ENCODE measurements at regions not wholly inside any gene's neighbourhood (a gene's known extent, or its start where the extent isn't known, plus 50 kb on each side); places are given as distances from the start of the nearest gene placed in this dataset.

- TF ChIP-seq ZNF274 (IDR thresholded peaks at IDR 0.05; ENCODE audit: low read depth, low read length) (no peak), YY1 (IDR thresholded peaks at IDR 0.05; ENCODE audit: insufficient read depth, insufficient read length) (no peak), SUZ12 (IDR thresholded peaks at IDR 0.05; ENCODE audit: extremely low read depth, insufficient read depth, insufficient read length) (no peak)
These were observed 289.4 kb upstream of the GK2 start for GRCh38 chr4:79697444-79697843.
